H1 (cell line): ENCODE measurements at regions not wholly inside any gene's neighbourhood (a gene's known extent, or its start where the extent isn't known, plus 50 kb on each side); places are given as distances from the start of the nearest gene placed in this dataset.

Experiments
- CTCF ChIA-PET: fragments of 300-600 bp; sonication (Branson Sonifier 250); formaldehyde crosslinking; loops from one replicate; lab custom pipeline; 2021; ENCODE audit not compliant: partially characterized antibody; lab: Charles Lee
- POLR2A ChIA-PET: fragments of 300-600 bp; sonication (Branson Sonifier 250); formaldehyde crosslinking; loops from one replicate; lab custom pipeline; 2021; ENCODE audit warnings: inconsistent platforms; ENCODE audit not compliant: partially characterized antibody; lab: Charles Lee
- DNase-seq, 2 experiments: peaks; one replicate each; pipeline versions ENCODE4 v3.0.0 to v3.0.0-alpha.2; 2010 to 2022; ENCODE audit warnings: low spot score in 2 of 2, low read depth in 1 of 2, mixed read lengths in 1 of 2
- FAIRE-seq: peaks from 2 replicates; lab custom pipeline; 2011; peaks lifted over from hg19 to GRCh38; lab: Jason Lieb, UNC
- H2AFZ ChIP-seq: 2 replicates; pipeline ENCODE4 v1.8.1; 2012; ENCODE audit warnings: low read length, inconsistent platforms
- H2AK5ac ChIP-seq: 2 replicates; pipeline ENCODE4 v1.6.1; 2013; ENCODE audit warnings: low read depth, low read length
- H2BK120ac ChIP-seq: replicated peaks from 2 replicates; pipeline ENCODE3; 2013; ENCODE audit warnings: low read depth, low read length, inconsistent platforms
- H2BK12ac ChIP-seq: 2 replicates; pipeline ENCODE4 v1.6.1; 2013; ENCODE audit warnings: low read depth, low read length
- H2BK15ac ChIP-seq: 2 replicates; pipeline ENCODE4 v1.6.1; 2013; ENCODE audit warnings: low read length
- H2BK20ac ChIP-seq: 2 replicates; pipeline ENCODE4 v1.6.1; 2013; ENCODE audit warnings: low read length
- H2BK5ac ChIP-seq: 2 replicates; pipeline ENCODE4 v1.6.1; 2013; ENCODE audit warnings: low read depth, low read length
- H3K14ac ChIP-seq: 2 replicates; pipeline ENCODE4 v1.6.1; 2013; ENCODE audit warnings: inconsistent platforms; ENCODE audit not compliant: insufficient read length
- H3K18ac ChIP-seq: 2 replicates; pipeline ENCODE4 v1.6.1; 2013; ENCODE audit warnings: low read length; ENCODE audit errors: extremely low read depth
- H3K23ac ChIP-seq: 2 replicates; pipeline ENCODE4 v1.6.1; 2013; ENCODE audit warnings: inconsistent platforms; ENCODE audit not compliant: insufficient read length
- H3K23me2 ChIP-seq: 2 replicates; pipeline ENCODE4 v1.6.1; 2013; ENCODE audit warnings: low read depth, low read length
- H3K27ac ChIP-seq: 2 replicates; pipeline ENCODE4 v1.6.1; 2011; ENCODE audit warnings: low read depth, low read length, inconsistent platforms
- H3K27me3 ChIP-seq, 4 experiments: replicated peaks in 1 of 4; 1 replicate in 1 of 4; 2 replicates in 3 of 4; pipeline versions ENCODE4 v1.6.1 to v1.8.1; 2011 to 2013; ENCODE audit warnings: low read length in 3 of 4, mild to moderate bottlenecking in 3 of 4, inconsistent platforms in 2 of 4, mixed read lengths in 2 of 4, moderate library complexity in 1 of 4; ENCODE audit not compliant: control insufficient read depth in 3 of 4, insufficient read depth in 3 of 4; ENCODE audit errors: extremely low read depth in 1 of 4
- H3K36me3 ChIP-seq, 4 experiments: 2 replicates each; pipeline versions ENCODE4 v1.6.1 to v1.8.1; 2011 to 2013; ENCODE audit warnings: mild to moderate bottlenecking in 4 of 4, low read length in 3 of 4, moderate library complexity in 2 of 4, control low read depth in 1 of 4, inconsistent platforms in 1 of 4; ENCODE audit not compliant: insufficient read depth in 4 of 4, control insufficient read depth in 2 of 4
- H3K4ac ChIP-seq: replicated peaks from 2 replicates; pipeline ENCODE3; 2013; ENCODE audit warnings: low read length, low read depth, mixed read lengths, inconsistent platforms; ENCODE audit not compliant: insufficient read length
- H3K4me1 ChIP-seq, 4 experiments: replicated peaks in 1 of 4; 1 replicate in 1 of 4; 2 replicates in 3 of 4; pipeline versions ENCODE4 v1.6.1 to v1.8.1; 2011 to 2013; ENCODE audit warnings: low read length in 3 of 4, inconsistent platforms in 2 of 4, mixed read lengths in 1 of 4; ENCODE audit not compliant: insufficient read depth in 4 of 4, control insufficient read depth in 3 of 4
- H3K4me2 ChIP-seq, 2 experiments: 2 replicates each; pipeline versions ENCODE4 v1.6.1 to v1.8.1; 2011 to 2013; ENCODE audit warnings: low read depth in 2 of 2, low read length in 2 of 2, control low read depth in 1 of 2, inconsistent platforms in 1 of 2, mild to moderate bottlenecking in 1 of 2; ENCODE audit not compliant: insufficient read depth in 1 of 2
- H3K4me3 ChIP-seq, 4 experiments: fragments of 200-600, 300-600 bp in 1 of 4; sonication (generic), shearing (Covaris generic), sonication (Bioruptor Twin) in 1 of 4; 2 replicates each; pipeline versions ENCODE4 v1.5.1 to v1.8.1; 2011 to 2016; ENCODE audit warnings: low read length in 4 of 4, low read depth in 3 of 4, control low read depth in 2 of 4, inconsistent platforms in 2 of 4, mild to moderate bottlenecking in 2 of 4, mixed read lengths in 1 of 4, moderate library complexity in 1 of 4; ENCODE audit not compliant: insufficient read depth in 2 of 4; ENCODE audit errors: extremely low read depth in 1 of 4
- H3K56ac ChIP-seq: replicated peaks from 2 replicates; pipeline ENCODE3; 2013; ENCODE audit warnings: low read depth, mild to moderate bottlenecking, mixed read lengths, low read length, inconsistent platforms; ENCODE audit not compliant: insufficient read length
- H3K79me1 ChIP-seq: 2 replicates; pipeline ENCODE4 v1.6.1; 2013; ENCODE audit warnings: low read depth, low read length, control low read depth
- H3K79me2 ChIP-seq, 2 experiments: 2 replicates each; pipeline versions ENCODE4 v1.6.1 to v1.8.1; 2012 to 2013; ENCODE audit warnings: low read length in 2 of 2, mild to moderate bottlenecking in 2 of 2, inconsistent platforms in 1 of 2; ENCODE audit not compliant: insufficient read depth in 2 of 2, control insufficient read depth in 1 of 2
- H3K9ac ChIP-seq, 4 experiments: replicated peaks in 1 of 4; 1 replicate in 1 of 4; 2 replicates in 3 of 4; pipeline versions ENCODE4 v1.6.1 to v1.8.1; 2011 to 2013; ENCODE audit warnings: low read depth in 3 of 4, low read length in 3 of 4, control low read depth in 2 of 4, mild to moderate bottlenecking in 2 of 4, moderate library complexity in 2 of 4, inconsistent platforms in 1 of 4; ENCODE audit errors: extremely low read depth in 1 of 4
- H3K9me3 ChIP-seq, 2 experiments: 2 replicates each; pipeline versions ENCODE4 v1.6.1 to v1.8.1; 2012 to 2013; ENCODE audit warnings: mild to moderate bottlenecking in 2 of 2, moderate library complexity in 2 of 2, control low read depth in 1 of 2, inconsistent platforms in 1 of 2, low read depth in 1 of 2, low read length in 1 of 2, mixed read lengths in 1 of 2; ENCODE audit not compliant: insufficient read depth in 2 of 2
- H4K20me1 ChIP-seq, 2 experiments: replicated peaks in 1 of 2; 2 replicates each; pipeline versions ENCODE3 to v1.8.1; 2011 to 2013; ENCODE audit warnings: inconsistent platforms in 2 of 2, low read length in 2 of 2, mild to moderate bottlenecking in 1 of 2; ENCODE audit not compliant: insufficient read depth in 2 of 2, control insufficient read depth in 1 of 2
- H4K5ac ChIP-seq: 2 replicates; pipeline ENCODE4 v1.6.1; 2013; ENCODE audit warnings: low read length, low read depth, mixed read lengths, inconsistent platforms; ENCODE audit not compliant: insufficient read length
- H4K8ac ChIP-seq: 2 replicates; pipeline ENCODE4 v1.8.0; 2013; ENCODE audit warnings: mild to moderate bottlenecking, moderate library complexity, low read length, inconsistent platforms; ENCODE audit not compliant: insufficient read depth; ENCODE audit errors: extremely low read depth
- H4K91ac ChIP-seq: replicated peaks from 2 replicates; pipeline ENCODE3; 2013; ENCODE audit warnings: low read length, mixed read lengths, inconsistent platforms; ENCODE audit not compliant: insufficient read length
- BACH1 ChIP-seq: IDR thresholded peaks from 2 replicates; pipeline ENCODE4 v1.6.1; 2012; ENCODE audit warnings: low read length, improper control_type of control experiment
- BRCA1 ChIP-seq: IDR thresholded peaks from 2 replicates; pipeline ENCODE4 v1.6.1; 2012; ENCODE audit warnings: low read depth, low read length, improper control_type of control experiment
- CBX5 ChIP-seq: fragments of 300-800, 300-1000 bp; sonication (generic); IDR thresholded peaks from 2 replicates; pipeline ENCODE4 v1.7.1; 2016; ENCODE audit warnings: antibody characterized with exemption, low read length, low read depth
- CBX8 ChIP-seq: fragments of 300-800, 300-1000 bp; sonication (generic); IDR thresholded peaks from 2 replicates; pipeline ENCODE4 v1.7.1; 2016; ENCODE audit warnings: low read depth, low read length, borderline replicate concordance
- CEBPB ChIP-seq: IDR thresholded peaks from 2 replicates; pipeline ENCODE4 v1.6.1; 2012; ENCODE audit warnings: low read depth, low read length
- HDAC2 ChIP-seq, 2 experiments: fragments of 300-600 bp in 1 of 2; sonication (generic) in 1 of 2; IDR thresholded peaks; 2 replicates each; pipeline ENCODE4 v1.6.1; 2011 to 2012; ENCODE audit warnings: low read depth in 2 of 2, low read length in 2 of 2, mild to moderate bottlenecking in 2 of 2, moderate library complexity in 2 of 2, borderline replicate concordance in 1 of 2, inconsistent platforms in 1 of 2
- KDM5A ChIP-seq: fragments of 200-600 bp; IDR thresholded peaks from 2 replicates; pipeline ENCODE4 v1.7.1; 2012; ENCODE audit warnings: mild to moderate bottlenecking, low read length, inconsistent platforms, mixed read lengths
- MAX ChIP-seq: IDR thresholded peaks from 2 replicates; pipeline ENCODE4 v1.6.1; 2012; ENCODE audit warnings: inconsistent platforms
- POLR2AphosphoS5 ChIP-seq: IDR thresholded peaks from 2 replicates; pipeline ENCODE4 v1.6.1; 2011; ENCODE audit warnings: low read depth, low read length
- POU5F1 ChIP-seq: IDR thresholded peaks from 2 replicates; pipeline ENCODE4 v1.6.1; 2011; ENCODE audit warnings: low read depth, mild to moderate bottlenecking, low read length, moderate library complexity
- RAD21 ChIP-seq, 2 experiments: IDR thresholded peaks in 1 of 2; conservative IDR thresholded peaks in 1 of 2; 2 replicates each; pipeline ENCODE4 v1.6.1; 2011; ENCODE audit warnings: low read depth in 2 of 2, low read length in 2 of 2, improper control_type of control experiment in 1 of 2, inconsistent platforms in 1 of 2, mild to moderate bottlenecking in 1 of 2, moderate library complexity in 1 of 2
- RFX5 ChIP-seq: IDR thresholded peaks from 2 replicates; pipeline ENCODE4 v1.6.1; 2011; ENCODE audit warnings: low read depth, low read length, improper control_type of control experiment, borderline replicate concordance
- SIN3A ChIP-seq, 2 experiments: IDR thresholded peaks in 1 of 2; conservative IDR thresholded peaks in 1 of 2; 2 replicates each; pipeline ENCODE4 v1.6.1; 2011 to 2012; ENCODE audit warnings: low read length in 2 of 2, improper control_type of control experiment in 1 of 2, low read depth in 1 of 2, mild to moderate bottlenecking in 1 of 2
- SUZ12 ChIP-seq: fragments of 200-600 bp; sonication (generic); IDR thresholded peaks from 2 replicates; pipeline ENCODE4 v1.6.1; 2012; ENCODE audit warnings: mild to moderate bottlenecking, inconsistent platforms, low read length, moderate library complexity, mixed read lengths
- TAF7 ChIP-seq: optimal IDR thresholded peaks from 2 replicates; pipeline ENCODE3; 2011; ENCODE audit warnings: low read depth, mild to moderate bottlenecking, inconsistent platforms, low read length, moderate library complexity, borderline replicate concordance
- WGBS, 2 experiments: shearing (Covaris generic) in 1 of 2; methylation state at CpG; one replicate each; pipeline versions ENCODE4 v1.1.6 to v1.1.7; 2013 to 2015; ENCODE audit warnings: low lambda C conversion rate in 2 of 2, mixed read lengths in 2 of 2, inconsistent platforms in 1 of 2, low coverage in 1 of 2, missing lambda C conversion rate in 1 of 2; ENCODE audit not compliant: insufficient replicate concordance in 2 of 2, insufficient coverage in 1 of 2, insufficient read length in 1 of 2; ENCODE audit errors: extremely low coverage in 1 of 2, missing lambda C conversion rate in 1 of 2; 5-methylcytosine and 5-hydroxymethylcytosine counted together

- FAIRE-seq (no peak), DNase-seq (no peak)
- 92% methylated on average over 2 of the region's 2 CpGs; no CpG with 5 or more reads in 1 of the 2 experiments for WGBS, 2 experiments
- H3K79me1 ChIP-seq, result no peaks in the 10 kb centered on the region
- no peak overlapping the region for H2BK12ac ChIP-seq
- H3K14ac ChIP-seq, result no peak overlapping the region
- POLR2A ChIA-PET, result no interaction called here
- H3K27ac ChIP-seq, result no peak overlapping the region
- no peak overlapping the region for H4K91ac ChIP-seq
- no peak overlapping the region for H2BK5ac ChIP-seq
- no peak overlapping the region for H2BK120ac ChIP-seq
- no peak overlapping the region for H4K5ac ChIP-seq
- H3K4me2 ChIP-seq, result no peak overlapping the region
- H2BK15ac ChIP-seq, result no peak overlapping the region
- H4K20me1 ChIP-seq, result no peaks in the 10 kb centered on the region
- H3K23me2 ChIP-seq, result no peaks in the 10 kb centered on the region
- no peak overlapping the region for H4K8ac ChIP-seq
- H3K9ac ChIP-seq, result peak overlapping the region in 1 of 4 experiments; percentile 34; a peak in 1 of 7 replicates
- no peaks in the 10 kb centered on the region for H3K4me1 ChIP-seq
- CTCF ChIA-PET, result interaction anchor here (0.6 kb wide), 1 partner anchor 132 kb away, joined by 4 read pairs; no protein-coding TSS in a partner anchor
- no peak overlapping the region for H2AK5ac ChIP-seq
- H3K23ac ChIP-seq, result no peak overlapping the region
- H3K79me2 ChIP-seq, result no peaks in the 10 kb centered on the region
- no peak overlapping the region for H2BK20ac ChIP-seq
- H3K27me3 ChIP-seq, result no peaks in the 10 kb centered on the region
- no peaks in the 10 kb centered on the region for H3K36me3 ChIP-seq
- no peaks in the 10 kb centered on the region for H3K9me3 ChIP-seq
- no peak overlapping the region for H3K4me3 ChIP-seq
- no peak overlapping the region for H3K56ac ChIP-seq
- H3K4ac ChIP-seq, result no peak overlapping the region
- no peak overlapping the region for H2AFZ ChIP-seq
- H3K18ac ChIP-seq, result no peak overlapping the region
- TF ChIP-seq MAX (no peak), RAD21 (IDR thresholded peaks at IDR 0.05 in 1 of 2, conservative IDR thresholded peaks at IDR 0.05 in 1 of 2; ENCODE audit: low read depth in 2 of 2, low read length in 2 of 2) (no peak), POLR2AphosphoS5 (no peak), BRCA1 (no peak), CEBPB (no peak), POU5F1 (no peak), CBX8 (no peak), BACH1 (no peak), SUZ12 (no peak), KDM5A (no peak), HDAC2 (IDR thresholded peaks at IDR 0.05; ENCODE audit: borderline replicate concordance in 1 of 2, low read depth in 2 of 2, low read length in 2 of 2) (no peak), SIN3A (conservative IDR thresholded peaks at IDR 0.05 in 1 of 2, IDR thresholded peaks at IDR 0.05 in 1 of 2; ENCODE audit: low read depth in 1 of 2, low read length in 2 of 2) (no peak), RFX5 (no peak), TAF7 (no peak), CBX5 (no peak)
These were observed 474.4 kb downstream of the NOVA1 start for GRCh38 chr14:26123459-26123858.
